OCI-LY1 (cell line): ENCODE measurements at regions not wholly inside any gene's neighbourhood (a gene's known extent, or its start where the extent isn't known, plus 50 kb on each side); places are given as distances from the start of the nearest gene placed in this dataset.

ENCODE experiments used
- CTCF ChIP-seq: fragments of 200-600 bp; sonication (generic), shearing (Covaris generic); IDR thresholded peaks from 2 replicates; pipeline ENCODE4 v1.5.1; 2017; ENCODE audit warnings: mild to moderate bottlenecking, antibody characterized with exemption, low read length, moderate library complexity, mixed read lengths
- EZH2 ChIP-seq: fragments of 200-600 bp; sonication (generic), shearing (Covaris generic); IDR thresholded peaks from 2 replicates; pipeline ENCODE4 v1.8.0; 2017; ENCODE audit warnings: borderline replicate concordance, mixed run types, mild to moderate bottlenecking, antibody characterized with exemption, low read length, moderate library complexity, mixed read lengths

GRCh38 chr3:147945968-147946519 is 536.9 kb downstream of the ZIC1 start:
- TF ChIP-seq EZH2 (no peak), CTCF (peak; percentile 27; the same call in 1 of the 2 replicates)
